ENCODE measurements at regions not wholly inside any gene's neighbourhood (a gene's known extent, or its start where the extent isn't known, plus 50 kb on each side); places are given as distances from the start of the nearest gene placed in this dataset.
"Not testable (repeated sequence)": the region's sequence is repeated elsewhere in the genome, so short reads cannot be mapped to it uniquely, and the experiment has no call there.

GRCh38 chr21:35800796-35801385 lies 259.4 kb downstream of the SETD4 start:
- not testable (repeated sequence) for TF ChIP-seq TCF12 (IDR thresholded peaks at IDR 0.05); EP300 (IDR thresholded peaks at IDR 0.05; ENCODE audit: borderline replicate concordance in 1 of 2, low read depth in 1 of 2, low read length in 1 of 2); GATA2 (CRISPR knock-in tag; IDR thresholded peaks at IDR 0.05); CTCF (IDR thresholded peaks at IDR 0.05); CHD2 (IDR thresholded peaks at IDR 0.05; ENCODE audit: low read length, partially characterized antibody); RCOR1 (IDR thresholded peaks at IDR 0.05; ENCODE audit: low read length)

All from SK-N-SH (cell line).